ENCODE measurements at regions not wholly inside any gene's neighbourhood (a gene's known extent, or its start where the extent isn't known, plus 50 kb on each side); places are given as distances from the start of the nearest gene placed in this dataset.

DNA sequence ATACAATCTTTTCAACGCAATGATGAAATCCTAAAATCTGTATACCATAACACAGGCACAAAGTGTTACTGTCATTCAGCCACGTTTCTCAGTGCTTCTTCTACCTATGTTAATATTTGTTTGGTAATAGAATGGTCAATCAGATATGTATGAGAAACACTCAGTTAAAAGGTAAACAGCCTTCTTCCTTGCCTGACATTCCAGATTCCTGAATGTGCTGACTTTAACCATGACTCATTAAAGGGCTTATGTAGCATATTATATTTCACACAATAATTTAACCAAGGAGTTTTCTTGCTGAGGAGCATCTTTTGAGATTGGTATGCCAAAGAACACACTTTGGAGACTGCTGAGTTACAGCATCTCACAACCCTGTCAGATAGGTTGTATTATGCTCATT is 187.6 kb downstream of the CETN3 start:
- TF ChIP-seq, protein P1, sequence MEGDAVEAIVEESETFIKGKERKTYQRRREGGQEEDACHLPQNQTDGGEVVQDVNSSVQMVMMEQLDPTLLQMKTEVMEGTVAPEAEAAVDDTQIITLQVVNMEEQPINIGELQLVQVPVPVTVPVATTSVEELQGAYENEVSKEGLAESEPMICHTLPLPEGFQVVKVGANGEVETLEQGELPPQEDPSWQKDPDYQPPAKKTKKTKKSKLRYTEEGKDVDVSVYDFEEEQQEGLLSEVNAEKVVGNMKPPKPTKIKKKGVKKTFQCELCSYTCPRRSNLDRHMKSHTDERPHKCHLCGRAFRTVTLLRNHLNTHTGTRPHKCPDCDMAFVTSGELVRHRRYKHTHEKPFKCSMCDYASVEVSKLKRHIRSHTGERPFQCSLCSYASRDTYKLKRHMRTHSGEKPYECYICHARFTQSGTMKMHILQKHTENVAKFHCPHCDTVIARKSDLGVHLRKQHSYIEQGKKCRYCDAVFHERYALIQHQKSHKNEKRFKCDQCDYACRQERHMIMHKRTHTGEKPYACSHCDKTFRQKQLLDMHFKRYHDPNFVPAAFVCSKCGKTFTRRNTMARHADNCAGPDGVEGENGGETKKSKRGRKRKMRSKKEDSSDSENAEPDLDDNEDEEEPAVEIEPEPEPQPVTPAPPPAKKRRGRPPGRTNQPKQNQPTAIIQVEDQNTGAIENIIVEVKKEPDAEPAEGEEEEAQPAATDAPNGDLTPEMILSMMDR (IDR thresholded peaks at IDR 0.05), result no peak
- no peak for TF ChIP-seq POLR2A (IDR thresholded peaks at IDR 0.05)
- no peak for TF ChIP-seq POLR2AphosphoS5 (IDR thresholded peaks at IDR 0.05; ENCODE audit: insufficient read depth in 1 of 2, low read depth in 1 of 2)
